ENCODE measurements at regions not wholly inside any gene's neighbourhood (a gene's known extent, or its start where the extent isn't known, plus 50 kb on each side); places are given as distances from the start of the nearest gene placed in this dataset.

DNA sequence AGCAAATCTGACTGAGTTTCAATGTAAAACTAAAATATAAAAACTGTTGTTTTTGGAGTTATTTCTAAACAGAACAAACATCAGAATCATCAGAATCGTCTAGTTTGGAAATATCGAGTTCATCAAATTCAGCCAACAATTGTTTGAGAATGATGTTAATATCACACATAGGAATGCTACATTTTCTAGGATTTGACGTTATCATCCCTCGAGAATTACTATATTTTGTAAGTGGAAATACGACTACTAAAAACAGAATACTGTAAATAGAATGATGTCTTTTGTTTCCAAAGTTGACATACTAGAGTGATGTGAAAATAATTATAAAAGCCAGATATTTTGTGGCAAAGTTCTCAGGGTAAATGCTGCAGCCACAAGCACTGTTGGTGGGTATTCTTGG, 805.9 kb downstream of the TLE1 start:
- TF ChIP-seq, protein P1, sequence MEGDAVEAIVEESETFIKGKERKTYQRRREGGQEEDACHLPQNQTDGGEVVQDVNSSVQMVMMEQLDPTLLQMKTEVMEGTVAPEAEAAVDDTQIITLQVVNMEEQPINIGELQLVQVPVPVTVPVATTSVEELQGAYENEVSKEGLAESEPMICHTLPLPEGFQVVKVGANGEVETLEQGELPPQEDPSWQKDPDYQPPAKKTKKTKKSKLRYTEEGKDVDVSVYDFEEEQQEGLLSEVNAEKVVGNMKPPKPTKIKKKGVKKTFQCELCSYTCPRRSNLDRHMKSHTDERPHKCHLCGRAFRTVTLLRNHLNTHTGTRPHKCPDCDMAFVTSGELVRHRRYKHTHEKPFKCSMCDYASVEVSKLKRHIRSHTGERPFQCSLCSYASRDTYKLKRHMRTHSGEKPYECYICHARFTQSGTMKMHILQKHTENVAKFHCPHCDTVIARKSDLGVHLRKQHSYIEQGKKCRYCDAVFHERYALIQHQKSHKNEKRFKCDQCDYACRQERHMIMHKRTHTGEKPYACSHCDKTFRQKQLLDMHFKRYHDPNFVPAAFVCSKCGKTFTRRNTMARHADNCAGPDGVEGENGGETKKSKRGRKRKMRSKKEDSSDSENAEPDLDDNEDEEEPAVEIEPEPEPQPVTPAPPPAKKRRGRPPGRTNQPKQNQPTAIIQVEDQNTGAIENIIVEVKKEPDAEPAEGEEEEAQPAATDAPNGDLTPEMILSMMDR (IDR thresholded peaks at IDR 0.05; ENCODE audit: insufficient read depth, low read length, poor library complexity, severe bottlenecking) = no peak
- no peak for TF ChIP-seq EZH2phosphoT487 (conservative IDR thresholded peaks at IDR 0.05; ENCODE audit: low read length)
